GM06990 (cell line): ENCODE measurements at regions not wholly inside any gene's neighbourhood (a gene's known extent, or its start where the extent isn't known, plus 50 kb on each side); places are given as distances from the start of the nearest gene placed in this dataset.
"Not testable (repeated sequence)": the region's sequence is repeated elsewhere in the genome, so short reads cannot be mapped to it uniquely, and the experiment has no call there.

Experiments
- DNase-seq: peaks from one replicate; pipeline ENCODE4 v3.0.0-alpha.2; 2011; ENCODE audit not compliant: insufficient read length; ENCODE audit errors: extremely low read depth
- H3K27me3 ChIP-seq: replicated peaks from 2 replicates; pipeline ENCODE4 v1.6.0; 2011; ENCODE audit warnings: low read length; ENCODE audit not compliant: control insufficient read depth, insufficient read depth
- H3K36me3 ChIP-seq: 2 replicates; pipeline ENCODE4 v1.5.1; 2011; ENCODE audit warnings: low read length; ENCODE audit not compliant: control insufficient read depth, insufficient read depth
- H3K4me3 ChIP-seq: replicated peaks from 2 replicates; pipeline ENCODE4 v1.5.1; 2011; ENCODE audit warnings: low read depth, mild to moderate bottlenecking, control low read depth, low read length
- CTCF ChIP-seq: IDR thresholded peaks from 2 replicates; pipeline ENCODE4 v1.5.1; 2011; ENCODE audit warnings: low read length, control low read depth, mild to moderate bottlenecking, inconsistent platforms; ENCODE audit not compliant: insufficient read depth, poor library complexity, severe bottlenecking

DNA sequence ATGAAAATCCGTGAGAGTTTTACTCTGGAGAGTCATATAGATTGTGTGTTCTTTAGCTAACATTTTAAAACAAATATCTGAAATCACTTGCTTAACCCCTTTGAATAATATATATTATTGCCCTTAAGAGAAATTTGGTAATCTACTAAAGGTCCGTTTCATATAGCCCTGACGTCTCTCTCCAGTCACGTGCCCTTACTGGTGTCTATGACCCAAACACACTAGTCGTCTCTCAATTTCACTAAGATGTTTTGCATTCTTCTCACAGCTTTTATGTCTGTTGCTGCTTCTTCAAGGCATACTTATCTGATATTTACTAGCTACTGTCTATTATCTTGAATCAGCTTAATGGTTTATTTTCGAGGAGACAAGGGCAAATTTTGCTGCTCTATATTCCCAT is 409.9 kb downstream of the KCNJ18 start:
- H3K27me3 ChIP-seq = no peaks in the 10 kb centered on the region
- no peak for TF ChIP-seq CTCF
- no peaks in the 10 kb centered on the region for H3K36me3 ChIP-seq
- no peak overlapping the region for H3K4me3 ChIP-seq
- no peak for DNase-seq

DNA sequence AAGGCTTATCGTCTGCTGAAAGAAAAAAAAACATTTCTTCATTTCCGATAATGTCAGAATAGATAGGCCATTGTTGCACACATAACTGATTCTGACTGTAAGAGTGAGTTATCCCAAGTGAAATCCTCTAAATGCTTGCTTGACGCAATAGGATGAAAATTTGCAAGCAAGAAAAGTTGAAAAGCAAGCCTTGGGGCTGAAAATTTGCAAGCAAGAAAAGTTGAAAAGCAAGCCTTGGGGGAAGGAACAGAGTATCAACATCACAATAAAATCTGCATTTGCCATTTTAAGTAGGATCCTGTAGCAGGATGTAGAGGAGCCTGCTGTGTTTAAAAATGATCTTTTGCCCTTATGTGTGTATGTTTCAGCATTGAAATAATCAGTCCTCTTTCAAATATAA is 424.4 kb downstream of the KCNJ18 start:
- not testable (repeated sequence) for H3K36me3 ChIP-seq, H3K27me3 ChIP-seq, DNase-seq, H3K4me3 ChIP-seq

DNA sequence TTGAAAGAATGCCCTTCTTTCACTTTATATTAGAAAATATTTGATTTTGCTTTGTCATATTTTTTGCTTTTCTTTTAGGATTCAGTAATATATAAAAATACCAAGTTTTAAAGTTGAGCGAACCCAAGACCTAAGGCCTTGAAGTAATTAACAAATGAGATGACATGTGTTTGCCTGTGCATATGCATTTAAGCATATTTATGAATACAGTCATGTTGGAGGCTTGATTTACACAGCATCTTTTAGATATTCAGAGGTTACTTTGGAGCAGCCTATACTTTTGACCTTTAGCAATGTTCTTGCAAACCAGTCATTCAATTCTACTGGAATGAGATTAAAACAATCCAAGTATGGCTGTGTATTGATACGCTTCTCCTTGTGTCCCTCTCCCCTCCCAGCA is 425.1 kb downstream of the KCNJ18 start:
- not testable (repeated sequence) for DNase-seq, H3K27me3 ChIP-seq, H3K4me3 ChIP-seq, H3K36me3 ChIP-seq

GRCh38 chr17:22119016-22119415 is 426.7 kb downstream of the KCNJ18 start:
- not testable (repeated sequence) for H3K27me3 ChIP-seq, H3K36me3 ChIP-seq, DNase-seq, H3K4me3 ChIP-seq

GRCh38 chr17:22119751-22120150 is 427.4 kb downstream of the KCNJ18 start:
- H3K4me3 ChIP-seq, H3K27me3 ChIP-seq, H3K36me3 ChIP-seq, DNase-seq: not testable (repeated sequence)

GRCh38 chr17:22123536-22124281 is 431.4 kb downstream of the KCNJ18 start:
- no peak for DNase-seq
- H3K4me3 ChIP-seq = no peak overlapping the region
- no peaks in the 10 kb centered on the region for H3K36me3 ChIP-seq
- TF ChIP-seq CTCF = no peak
- no peaks in the 10 kb centered on the region for H3K27me3 ChIP-seq

- Histone ChIP-seq H3K36me3 (no peaks in the 10 kb centered on the region), H3K4me3 (no peak overlapping the region), H3K27me3 (no peaks in the 10 kb centered on the region)
- no peak for DNase-seq
- no peak for TF ChIP-seq CTCF
These were observed 435.8 kb downstream of the KCNJ18 start for GRCh38 chr17:22128171-22128570.

GRCh38 chr17:22128723-22129122 is 436.4 kb downstream of the KCNJ18 start:
- Histone ChIP-seq H3K4me3 (no peak overlapping the region), H3K36me3 (no peaks in the 10 kb centered on the region), H3K27me3 (no peaks in the 10 kb centered on the region)
- TF ChIP-seq CTCF = no peak
- DNase-seq = no peak

DNA sequence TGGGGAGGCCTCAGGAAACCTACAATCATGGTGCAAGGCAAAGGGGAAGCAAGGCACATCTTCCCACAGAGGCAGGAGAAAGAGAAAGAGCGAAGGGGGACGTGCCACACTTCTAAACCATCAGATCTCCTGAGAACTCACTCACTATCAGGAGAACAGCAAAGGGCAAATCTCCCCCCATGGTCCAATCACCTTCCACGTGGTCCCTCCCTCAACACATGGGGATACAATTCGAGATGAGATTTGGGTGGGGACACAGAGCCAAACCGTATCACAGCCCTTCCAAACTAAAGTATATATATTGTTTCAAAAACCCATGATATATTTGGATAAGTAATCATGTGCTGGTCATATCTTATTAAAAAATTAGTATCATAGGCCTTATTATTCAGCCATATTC is 437.6 kb downstream of the KCNJ18 start:
- not testable (repeated sequence) for DNase-seq

More for the DNA sequence above, 437.6 kb downstream of the KCNJ18 start:
- not testable (repeated sequence) for H3K27me3 ChIP-seq, H3K4me3 ChIP-seq, H3K36me3 ChIP-seq
